H1 (cell line): ENCODE measurements at regions not wholly inside any gene's neighbourhood (a gene's known extent, or its start where the extent isn't known, plus 50 kb on each side); places are given as distances from the start of the nearest gene placed in this dataset.

ENCODE experiments used
- CTCF ChIA-PET: fragments of 300-600 bp; sonication (Branson Sonifier 250); formaldehyde crosslinking; loops from one replicate; lab custom pipeline; 2021; ENCODE audit not compliant: partially characterized antibody; lab: Charles Lee
- POLR2A ChIA-PET: fragments of 300-600 bp; sonication (Branson Sonifier 250); formaldehyde crosslinking; loops from one replicate; lab custom pipeline; 2021; ENCODE audit warnings: inconsistent platforms; ENCODE audit not compliant: partially characterized antibody; lab: Charles Lee
- DNase-seq, 2 experiments: peaks; one replicate each; pipeline versions ENCODE4 v3.0.0 to v3.0.0-alpha.2; 2010 to 2022; ENCODE audit warnings: low spot score in 2 of 2, low read depth in 1 of 2, mixed read lengths in 1 of 2
- FAIRE-seq: peaks from 2 replicates; lab custom pipeline; 2011; peaks lifted over from hg19 to GRCh38; lab: Jason Lieb, UNC
- H2AFZ ChIP-seq: 2 replicates; pipeline ENCODE4 v1.8.1; 2012; ENCODE audit warnings: low read length, inconsistent platforms
- H2AK5ac ChIP-seq: 2 replicates; pipeline ENCODE4 v1.6.1; 2013; ENCODE audit warnings: low read depth, low read length
- H2BK120ac ChIP-seq: replicated peaks from 2 replicates; pipeline ENCODE3; 2013; ENCODE audit warnings: low read depth, low read length, inconsistent platforms
- H2BK12ac ChIP-seq: 2 replicates; pipeline ENCODE4 v1.6.1; 2013; ENCODE audit warnings: low read depth, low read length
- H2BK15ac ChIP-seq: 2 replicates; pipeline ENCODE4 v1.6.1; 2013; ENCODE audit warnings: low read length
- H2BK20ac ChIP-seq: 2 replicates; pipeline ENCODE4 v1.6.1; 2013; ENCODE audit warnings: low read length
- H2BK5ac ChIP-seq: 2 replicates; pipeline ENCODE4 v1.6.1; 2013; ENCODE audit warnings: low read depth, low read length
- H3K14ac ChIP-seq: 2 replicates; pipeline ENCODE4 v1.6.1; 2013; ENCODE audit warnings: inconsistent platforms; ENCODE audit not compliant: insufficient read length
- H3K18ac ChIP-seq: 2 replicates; pipeline ENCODE4 v1.6.1; 2013; ENCODE audit warnings: low read length; ENCODE audit errors: extremely low read depth
- H3K23ac ChIP-seq: 2 replicates; pipeline ENCODE4 v1.6.1; 2013; ENCODE audit warnings: inconsistent platforms; ENCODE audit not compliant: insufficient read length
- H3K23me2 ChIP-seq: 2 replicates; pipeline ENCODE4 v1.6.1; 2013; ENCODE audit warnings: low read depth, low read length
- H3K27ac ChIP-seq: 2 replicates; pipeline ENCODE4 v1.6.1; 2011; ENCODE audit warnings: low read depth, low read length, inconsistent platforms
- H3K27me3 ChIP-seq, 4 experiments: replicated peaks in 1 of 4; 1 replicate in 1 of 4; 2 replicates in 3 of 4; pipeline versions ENCODE4 v1.6.1 to v1.8.1; 2011 to 2013; ENCODE audit warnings: low read length in 3 of 4, mild to moderate bottlenecking in 3 of 4, inconsistent platforms in 2 of 4, mixed read lengths in 2 of 4, moderate library complexity in 1 of 4; ENCODE audit not compliant: control insufficient read depth in 3 of 4, insufficient read depth in 3 of 4; ENCODE audit errors: extremely low read depth in 1 of 4
- H3K36me3 ChIP-seq, 4 experiments: 2 replicates each; pipeline versions ENCODE4 v1.6.1 to v1.8.1; 2011 to 2013; ENCODE audit warnings: mild to moderate bottlenecking in 4 of 4, low read length in 3 of 4, moderate library complexity in 2 of 4, control low read depth in 1 of 4, inconsistent platforms in 1 of 4; ENCODE audit not compliant: insufficient read depth in 4 of 4, control insufficient read depth in 2 of 4
- H3K4ac ChIP-seq: replicated peaks from 2 replicates; pipeline ENCODE3; 2013; ENCODE audit warnings: low read length, low read depth, mixed read lengths, inconsistent platforms; ENCODE audit not compliant: insufficient read length
- H3K4me1 ChIP-seq, 4 experiments: replicated peaks in 1 of 4; 1 replicate in 1 of 4; 2 replicates in 3 of 4; pipeline versions ENCODE4 v1.6.1 to v1.8.1; 2011 to 2013; ENCODE audit warnings: low read length in 3 of 4, inconsistent platforms in 2 of 4, mixed read lengths in 1 of 4; ENCODE audit not compliant: insufficient read depth in 4 of 4, control insufficient read depth in 3 of 4
- H3K4me2 ChIP-seq, 2 experiments: 2 replicates each; pipeline versions ENCODE4 v1.6.1 to v1.8.1; 2011 to 2013; ENCODE audit warnings: low read depth in 2 of 2, low read length in 2 of 2, control low read depth in 1 of 2, inconsistent platforms in 1 of 2, mild to moderate bottlenecking in 1 of 2; ENCODE audit not compliant: insufficient read depth in 1 of 2
- H3K4me3 ChIP-seq, 4 experiments: fragments of 200-600, 300-600 bp in 1 of 4; sonication (generic), shearing (Covaris generic), sonication (Bioruptor Twin) in 1 of 4; 2 replicates each; pipeline versions ENCODE4 v1.5.1 to v1.8.1; 2011 to 2016; ENCODE audit warnings: low read length in 4 of 4, low read depth in 3 of 4, control low read depth in 2 of 4, inconsistent platforms in 2 of 4, mild to moderate bottlenecking in 2 of 4, mixed read lengths in 1 of 4, moderate library complexity in 1 of 4; ENCODE audit not compliant: insufficient read depth in 2 of 4; ENCODE audit errors: extremely low read depth in 1 of 4
- H3K56ac ChIP-seq: replicated peaks from 2 replicates; pipeline ENCODE3; 2013; ENCODE audit warnings: low read depth, mild to moderate bottlenecking, mixed read lengths, low read length, inconsistent platforms; ENCODE audit not compliant: insufficient read length
- H3K79me1 ChIP-seq: 2 replicates; pipeline ENCODE4 v1.6.1; 2013; ENCODE audit warnings: low read depth, low read length, control low read depth
- H3K79me2 ChIP-seq, 2 experiments: 2 replicates each; pipeline versions ENCODE4 v1.6.1 to v1.8.1; 2012 to 2013; ENCODE audit warnings: low read length in 2 of 2, mild to moderate bottlenecking in 2 of 2, inconsistent platforms in 1 of 2; ENCODE audit not compliant: insufficient read depth in 2 of 2, control insufficient read depth in 1 of 2
- H3K9ac ChIP-seq, 4 experiments: replicated peaks in 1 of 4; 1 replicate in 1 of 4; 2 replicates in 3 of 4; pipeline versions ENCODE4 v1.6.1 to v1.8.1; 2011 to 2013; ENCODE audit warnings: low read depth in 3 of 4, low read length in 3 of 4, control low read depth in 2 of 4, mild to moderate bottlenecking in 2 of 4, moderate library complexity in 2 of 4, inconsistent platforms in 1 of 4; ENCODE audit errors: extremely low read depth in 1 of 4
- H3K9me3 ChIP-seq, 2 experiments: 2 replicates each; pipeline versions ENCODE4 v1.6.1 to v1.8.1; 2012 to 2013; ENCODE audit warnings: mild to moderate bottlenecking in 2 of 2, moderate library complexity in 2 of 2, control low read depth in 1 of 2, inconsistent platforms in 1 of 2, low read depth in 1 of 2, low read length in 1 of 2, mixed read lengths in 1 of 2; ENCODE audit not compliant: insufficient read depth in 2 of 2
- H4K20me1 ChIP-seq, 2 experiments: replicated peaks in 1 of 2; 2 replicates each; pipeline versions ENCODE3 to v1.8.1; 2011 to 2013; ENCODE audit warnings: inconsistent platforms in 2 of 2, low read length in 2 of 2, mild to moderate bottlenecking in 1 of 2; ENCODE audit not compliant: insufficient read depth in 2 of 2, control insufficient read depth in 1 of 2
- H4K5ac ChIP-seq: 2 replicates; pipeline ENCODE4 v1.6.1; 2013; ENCODE audit warnings: low read length, low read depth, mixed read lengths, inconsistent platforms; ENCODE audit not compliant: insufficient read length
- H4K8ac ChIP-seq: 2 replicates; pipeline ENCODE4 v1.8.0; 2013; ENCODE audit warnings: mild to moderate bottlenecking, moderate library complexity, low read length, inconsistent platforms; ENCODE audit not compliant: insufficient read depth; ENCODE audit errors: extremely low read depth
- H4K91ac ChIP-seq: replicated peaks from 2 replicates; pipeline ENCODE3; 2013; ENCODE audit warnings: low read length, mixed read lengths, inconsistent platforms; ENCODE audit not compliant: insufficient read length
- CREB1 ChIP-seq: IDR thresholded peaks from 2 replicates; pipeline ENCODE4 v1.6.1; 2012; ENCODE audit warnings: inconsistent platforms
- KDM4A ChIP-seq: IDR thresholded peaks from one replicate; pipeline ENCODE4 v1.7.1; 2012; ENCODE audit warnings: low read depth, mild to moderate bottlenecking, moderate library complexity, low read length, inconsistent platforms; ENCODE audit not compliant: severe bottlenecking
- SIN3A ChIP-seq, 2 experiments: IDR thresholded peaks in 1 of 2; conservative IDR thresholded peaks in 1 of 2; 2 replicates each; pipeline ENCODE4 v1.6.1; 2011 to 2012; ENCODE audit warnings: low read length in 2 of 2, improper control_type of control experiment in 1 of 2, low read depth in 1 of 2, mild to moderate bottlenecking in 1 of 2
- WGBS, 2 experiments: shearing (Covaris generic) in 1 of 2; methylation state at CpG; one replicate each; pipeline versions ENCODE4 v1.1.6 to v1.1.7; 2013 to 2015; ENCODE audit warnings: low lambda C conversion rate in 2 of 2, mixed read lengths in 2 of 2, inconsistent platforms in 1 of 2, low coverage in 1 of 2, missing lambda C conversion rate in 1 of 2; ENCODE audit not compliant: insufficient replicate concordance in 2 of 2, insufficient coverage in 1 of 2, insufficient read length in 1 of 2; ENCODE audit errors: extremely low coverage in 1 of 2, missing lambda C conversion rate in 1 of 2; 5-methylcytosine and 5-hydroxymethylcytosine counted together

DNA sequence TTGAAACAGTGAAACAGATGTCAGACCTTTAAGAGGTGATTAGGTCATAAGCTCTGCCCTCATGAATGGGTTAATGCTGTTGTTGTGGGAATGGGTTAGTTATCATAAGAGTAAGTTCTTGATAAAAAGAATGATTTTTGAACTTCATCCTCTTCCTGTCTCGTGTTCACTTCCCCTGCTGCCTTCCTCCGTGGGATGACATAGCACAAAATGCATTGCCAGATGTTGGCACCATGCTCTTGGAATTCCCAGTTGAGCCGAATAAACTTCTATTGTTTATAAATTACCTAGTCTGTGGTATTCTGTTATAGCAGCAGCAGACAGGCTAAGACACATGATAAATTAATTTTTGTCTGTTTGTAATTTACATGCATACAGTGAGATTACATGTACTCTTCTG is 112.0 kb upstream of the LRRC7 start:
- Histone ChIP-seq H2BK120ac (no peak overlapping the region), H4K20me1 (no peaks in the 10 kb centered on the region), H3K14ac (no peak overlapping the region), H3K23me2 (no peaks in the 10 kb centered on the region), H4K91ac (no peak overlapping the region), H2BK15ac (no peak overlapping the region), H2BK20ac (no peak overlapping the region), H3K4ac (no peak overlapping the region), H4K8ac (no peak overlapping the region), H2BK5ac (no peak overlapping the region), H3K23ac (no peak overlapping the region), H3K56ac (no peak overlapping the region)
- DNase-seq (no peak), FAIRE-seq (no peak)
- 93% methylated on average over 3 of the region's 3 CpGs; no CpG with 5 or more reads in 1 of the 2 experiments for WGBS, 2 experiments
- CTCF ChIA-PET: interaction anchor here (0.5 kb wide), 1 partner anchor 684 kb away, joined by 3 read pairs; no protein-coding TSS in a partner anchor
- TF ChIP-seq SIN3A (conservative IDR thresholded peaks at IDR 0.05 in 1 of 2, IDR thresholded peaks at IDR 0.05 in 1 of 2; ENCODE audit: low read depth in 1 of 2, low read length in 2 of 2) (no peak), KDM4A (no peak), CREB1 (no peak)
- TF ChIP-seq, all 59 proteins: peak for 0
- Histone ChIP-seq H3K18ac (no peak overlapping the region), H3K79me2 (no peaks in the 10 kb centered on the region), H2BK12ac (no peak overlapping the region), H3K79me1 (no peaks in the 10 kb centered on the region), H2AK5ac (no peak overlapping the region), H3K9ac (no peak overlapping the region), H3K4me3 (no peak overlapping the region), H3K9me3 (peaks cover 2 to 3% of the 10 kb centered on the region in 2 experiments; a peak in 1 of 4 replicates), H3K4me2 (no peak overlapping the region), H3K27ac (no peak overlapping the region), H3K27me3 (no peaks in the 10 kb centered on the region), H4K5ac (no peak overlapping the region), H3K36me3 (no peaks in the 10 kb centered on the region; a peak in 1 of 8 replicates), H3K4me1 (no peaks in the 10 kb centered on the region), H2AFZ (no peak overlapping the region)
- POLR2A ChIA-PET: no interaction called here
